H1 (cell line): ENCODE measurements at regions not wholly inside any gene's neighbourhood (a gene's known extent, or its start where the extent isn't known, plus 50 kb on each side); places are given as distances from the start of the nearest gene placed in this dataset.

Experiments used
- CTCF ChIA-PET: fragments of 300-600 bp; sonication (Branson Sonifier 250); formaldehyde crosslinking; loops from one replicate; lab custom pipeline; 2021; ENCODE audit not compliant: partially characterized antibody; lab: Charles Lee
- POLR2A ChIA-PET: fragments of 300-600 bp; sonication (Branson Sonifier 250); formaldehyde crosslinking; loops from one replicate; lab custom pipeline; 2021; ENCODE audit warnings: inconsistent platforms; ENCODE audit not compliant: partially characterized antibody; lab: Charles Lee
- DNase-seq, 2 experiments: peaks; one replicate each; pipeline versions ENCODE4 v3.0.0 to v3.0.0-alpha.2; 2010 to 2022; ENCODE audit warnings: low spot score in 2 of 2, low read depth in 1 of 2, mixed read lengths in 1 of 2
- FAIRE-seq: peaks from 2 replicates; lab custom pipeline; 2011; peaks lifted over from hg19 to GRCh38; lab: Jason Lieb, UNC
- H2AFZ ChIP-seq: 2 replicates; pipeline ENCODE4 v1.8.1; 2012; ENCODE audit warnings: low read length, inconsistent platforms
- H2AK5ac ChIP-seq: 2 replicates; pipeline ENCODE4 v1.6.1; 2013; ENCODE audit warnings: low read depth, low read length
- H2BK120ac ChIP-seq: replicated peaks from 2 replicates; pipeline ENCODE3; 2013; ENCODE audit warnings: low read depth, low read length, inconsistent platforms
- H2BK12ac ChIP-seq: 2 replicates; pipeline ENCODE4 v1.6.1; 2013; ENCODE audit warnings: low read depth, low read length
- H2BK15ac ChIP-seq: 2 replicates; pipeline ENCODE4 v1.6.1; 2013; ENCODE audit warnings: low read length
- H2BK20ac ChIP-seq: 2 replicates; pipeline ENCODE4 v1.6.1; 2013; ENCODE audit warnings: low read length
- H2BK5ac ChIP-seq: 2 replicates; pipeline ENCODE4 v1.6.1; 2013; ENCODE audit warnings: low read depth, low read length
- H3K14ac ChIP-seq: 2 replicates; pipeline ENCODE4 v1.6.1; 2013; ENCODE audit warnings: inconsistent platforms; ENCODE audit not compliant: insufficient read length
- H3K18ac ChIP-seq: 2 replicates; pipeline ENCODE4 v1.6.1; 2013; ENCODE audit warnings: low read length; ENCODE audit errors: extremely low read depth
- H3K23ac ChIP-seq: 2 replicates; pipeline ENCODE4 v1.6.1; 2013; ENCODE audit warnings: inconsistent platforms; ENCODE audit not compliant: insufficient read length
- H3K23me2 ChIP-seq: 2 replicates; pipeline ENCODE4 v1.6.1; 2013; ENCODE audit warnings: low read depth, low read length
- H3K27ac ChIP-seq: 2 replicates; pipeline ENCODE4 v1.6.1; 2011; ENCODE audit warnings: low read depth, low read length, inconsistent platforms
- H3K27me3 ChIP-seq, 4 experiments: replicated peaks in 1 of 4; 1 replicate in 1 of 4; 2 replicates in 3 of 4; pipeline versions ENCODE4 v1.6.1 to v1.8.1; 2011 to 2013; ENCODE audit warnings: low read length in 3 of 4, mild to moderate bottlenecking in 3 of 4, inconsistent platforms in 2 of 4, mixed read lengths in 2 of 4, moderate library complexity in 1 of 4; ENCODE audit not compliant: control insufficient read depth in 3 of 4, insufficient read depth in 3 of 4; ENCODE audit errors: extremely low read depth in 1 of 4
- H3K36me3 ChIP-seq, 4 experiments: 2 replicates each; pipeline versions ENCODE4 v1.6.1 to v1.8.1; 2011 to 2013; ENCODE audit warnings: mild to moderate bottlenecking in 4 of 4, low read length in 3 of 4, moderate library complexity in 2 of 4, control low read depth in 1 of 4, inconsistent platforms in 1 of 4; ENCODE audit not compliant: insufficient read depth in 4 of 4, control insufficient read depth in 2 of 4
- H3K4ac ChIP-seq: replicated peaks from 2 replicates; pipeline ENCODE3; 2013; ENCODE audit warnings: low read length, low read depth, mixed read lengths, inconsistent platforms; ENCODE audit not compliant: insufficient read length
- H3K4me1 ChIP-seq, 4 experiments: replicated peaks in 1 of 4; 1 replicate in 1 of 4; 2 replicates in 3 of 4; pipeline versions ENCODE4 v1.6.1 to v1.8.1; 2011 to 2013; ENCODE audit warnings: low read length in 3 of 4, inconsistent platforms in 2 of 4, mixed read lengths in 1 of 4; ENCODE audit not compliant: insufficient read depth in 4 of 4, control insufficient read depth in 3 of 4
- H3K4me2 ChIP-seq, 2 experiments: 2 replicates each; pipeline versions ENCODE4 v1.6.1 to v1.8.1; 2011 to 2013; ENCODE audit warnings: low read depth in 2 of 2, low read length in 2 of 2, control low read depth in 1 of 2, inconsistent platforms in 1 of 2, mild to moderate bottlenecking in 1 of 2; ENCODE audit not compliant: insufficient read depth in 1 of 2
- H3K4me3 ChIP-seq, 4 experiments: fragments of 200-600, 300-600 bp in 1 of 4; sonication (generic), shearing (Covaris generic), sonication (Bioruptor Twin) in 1 of 4; 2 replicates each; pipeline versions ENCODE4 v1.5.1 to v1.8.1; 2011 to 2016; ENCODE audit warnings: low read length in 4 of 4, low read depth in 3 of 4, control low read depth in 2 of 4, inconsistent platforms in 2 of 4, mild to moderate bottlenecking in 2 of 4, mixed read lengths in 1 of 4, moderate library complexity in 1 of 4; ENCODE audit not compliant: insufficient read depth in 2 of 4; ENCODE audit errors: extremely low read depth in 1 of 4
- H3K56ac ChIP-seq: replicated peaks from 2 replicates; pipeline ENCODE3; 2013; ENCODE audit warnings: low read depth, mild to moderate bottlenecking, mixed read lengths, low read length, inconsistent platforms; ENCODE audit not compliant: insufficient read length
- H3K79me1 ChIP-seq: 2 replicates; pipeline ENCODE4 v1.6.1; 2013; ENCODE audit warnings: low read depth, low read length, control low read depth
- H3K79me2 ChIP-seq, 2 experiments: 2 replicates each; pipeline versions ENCODE4 v1.6.1 to v1.8.1; 2012 to 2013; ENCODE audit warnings: low read length in 2 of 2, mild to moderate bottlenecking in 2 of 2, inconsistent platforms in 1 of 2; ENCODE audit not compliant: insufficient read depth in 2 of 2, control insufficient read depth in 1 of 2
- H3K9ac ChIP-seq, 4 experiments: replicated peaks in 1 of 4; 1 replicate in 1 of 4; 2 replicates in 3 of 4; pipeline versions ENCODE4 v1.6.1 to v1.8.1; 2011 to 2013; ENCODE audit warnings: low read depth in 3 of 4, low read length in 3 of 4, control low read depth in 2 of 4, mild to moderate bottlenecking in 2 of 4, moderate library complexity in 2 of 4, inconsistent platforms in 1 of 4; ENCODE audit errors: extremely low read depth in 1 of 4
- H3K9me3 ChIP-seq, 2 experiments: 2 replicates each; pipeline versions ENCODE4 v1.6.1 to v1.8.1; 2012 to 2013; ENCODE audit warnings: mild to moderate bottlenecking in 2 of 2, moderate library complexity in 2 of 2, control low read depth in 1 of 2, inconsistent platforms in 1 of 2, low read depth in 1 of 2, low read length in 1 of 2, mixed read lengths in 1 of 2; ENCODE audit not compliant: insufficient read depth in 2 of 2
- H4K20me1 ChIP-seq, 2 experiments: replicated peaks in 1 of 2; 2 replicates each; pipeline versions ENCODE3 to v1.8.1; 2011 to 2013; ENCODE audit warnings: inconsistent platforms in 2 of 2, low read length in 2 of 2, mild to moderate bottlenecking in 1 of 2; ENCODE audit not compliant: insufficient read depth in 2 of 2, control insufficient read depth in 1 of 2
- H4K5ac ChIP-seq: 2 replicates; pipeline ENCODE4 v1.6.1; 2013; ENCODE audit warnings: low read length, low read depth, mixed read lengths, inconsistent platforms; ENCODE audit not compliant: insufficient read length
- H4K8ac ChIP-seq: 2 replicates; pipeline ENCODE4 v1.8.0; 2013; ENCODE audit warnings: mild to moderate bottlenecking, moderate library complexity, low read length, inconsistent platforms; ENCODE audit not compliant: insufficient read depth; ENCODE audit errors: extremely low read depth
- H4K91ac ChIP-seq: replicated peaks from 2 replicates; pipeline ENCODE3; 2013; ENCODE audit warnings: low read length, mixed read lengths, inconsistent platforms; ENCODE audit not compliant: insufficient read length
- CHD1 ChIP-seq: IDR thresholded peaks from 2 replicates; pipeline ENCODE4 v1.6.1; 2012; ENCODE audit warnings: low read depth, low read length, improper control_type of control experiment
- EP300 ChIP-seq, 2 experiments: IDR thresholded peaks; 1 replicate in 1 of 2; 2 replicates in 1 of 2; pipeline ENCODE4 v1.6.1; 2011 to 2012; ENCODE audit warnings: low read depth in 2 of 2, low read length in 2 of 2, mild to moderate bottlenecking in 2 of 2, borderline replicate concordance in 1 of 2, inconsistent platforms in 1 of 2, moderate library complexity in 1 of 2
- KDM4A ChIP-seq: IDR thresholded peaks from one replicate; pipeline ENCODE4 v1.7.1; 2012; ENCODE audit warnings: low read depth, mild to moderate bottlenecking, moderate library complexity, low read length, inconsistent platforms; ENCODE audit not compliant: severe bottlenecking
- POLR2AphosphoS5 ChIP-seq: IDR thresholded peaks from 2 replicates; pipeline ENCODE4 v1.6.1; 2011; ENCODE audit warnings: low read depth, low read length
- RAD21 ChIP-seq, 2 experiments: IDR thresholded peaks in 1 of 2; conservative IDR thresholded peaks in 1 of 2; 2 replicates each; pipeline ENCODE4 v1.6.1; 2011; ENCODE audit warnings: low read depth in 2 of 2, low read length in 2 of 2, improper control_type of control experiment in 1 of 2, inconsistent platforms in 1 of 2, mild to moderate bottlenecking in 1 of 2, moderate library complexity in 1 of 2
- RXRA ChIP-seq: IDR thresholded peaks from 2 replicates; pipeline ENCODE4 v1.6.1; 2011; ENCODE audit warnings: low read depth, mild to moderate bottlenecking, low read length, moderate library complexity; ENCODE audit not compliant: insufficient read depth
- TEAD4 ChIP-seq: IDR thresholded peaks from 2 replicates; pipeline ENCODE4 v1.6.1; 2012; ENCODE audit warnings: low read depth, low read length, inconsistent platforms, mixed read lengths
- WGBS, 2 experiments: shearing (Covaris generic) in 1 of 2; methylation state at CpG; one replicate each; pipeline versions ENCODE4 v1.1.6 to v1.1.7; 2013 to 2015; ENCODE audit warnings: low lambda C conversion rate in 2 of 2, mixed read lengths in 2 of 2, inconsistent platforms in 1 of 2, low coverage in 1 of 2, missing lambda C conversion rate in 1 of 2; ENCODE audit not compliant: insufficient replicate concordance in 2 of 2, insufficient coverage in 1 of 2, insufficient read length in 1 of 2; ENCODE audit errors: extremely low coverage in 1 of 2, missing lambda C conversion rate in 1 of 2; 5-methylcytosine and 5-hydroxymethylcytosine counted together

- Histone ChIP-seq H3K4ac (no peak overlapping the region), H2BK12ac (no peak overlapping the region), H3K56ac (no peak overlapping the region), H4K20me1 (no peaks in the 10 kb centered on the region), H3K36me3 (no peaks in the 10 kb centered on the region), H2BK20ac (no peak overlapping the region), H3K23ac (no peak overlapping the region), H3K9me3 (no peaks in the 10 kb centered on the region), H2AFZ (no peak overlapping the region), H3K18ac (no peak overlapping the region), H3K27ac (no peak overlapping the region), H3K27me3 (no peaks in the 10 kb centered on the region), H3K4me1 (no peaks in the 10 kb centered on the region), H2AK5ac (no peak overlapping the region), H2BK120ac (no peak overlapping the region), H3K14ac (no peak overlapping the region), H2BK5ac (no peak overlapping the region), H3K4me2 (no peak overlapping the region), H4K91ac (no peak overlapping the region), H3K79me1 (no peaks in the 10 kb centered on the region), H2BK15ac (no peak overlapping the region), H3K4me3 (no peak overlapping the region), H3K9ac (no peak overlapping the region), H4K8ac (no peak overlapping the region), H3K79me2 (no peaks in the 10 kb centered on the region), H3K23me2 (no peaks in the 10 kb centered on the region), H4K5ac (no peak overlapping the region)
- DNase-seq (no peak), FAIRE-seq (no peak)
- POLR2A ChIA-PET, result no interaction called here
- WGBS, 2 experiments, result 99% methylated on average over 4 of the region's 4 CpGs; no CpG with 5 or more reads in 1 of the 2 experiments
- CTCF ChIA-PET, result no interaction called here
- no peak for TF ChIP-seq KDM4A
- no peak for TF ChIP-seq POLR2AphosphoS5
- no peak for TF ChIP-seq CHD1
- no peak for TF ChIP-seq RAD21 (IDR thresholded peaks at IDR 0.05 in 1 of 2, conservative IDR thresholded peaks at IDR 0.05 in 1 of 2; ENCODE audit: low read depth in 2 of 2, low read length in 2 of 2)
- no peak for TF ChIP-seq TEAD4
- TF ChIP-seq EP300 (IDR thresholded peaks at IDR 0.05; ENCODE audit: borderline replicate concordance in 1 of 2, low read depth in 2 of 2, low read length in 2 of 2), result no peak
- no peak for TF ChIP-seq RXRA
These were observed 472.8 kb downstream of the BRINP1 start for GRCh38 chr9:118896324-118897000.
